ENCODE measurements at regions not wholly inside any gene's neighbourhood (a gene's known extent, or its start where the extent isn't known, plus 50 kb on each side); places are given as distances from the start of the nearest gene placed in this dataset. TPM values are rescaled to one million over a fixed set of nuclear protein-coding genes. Genes with fewer than 3 reads are reported as not detected.

DNA sequence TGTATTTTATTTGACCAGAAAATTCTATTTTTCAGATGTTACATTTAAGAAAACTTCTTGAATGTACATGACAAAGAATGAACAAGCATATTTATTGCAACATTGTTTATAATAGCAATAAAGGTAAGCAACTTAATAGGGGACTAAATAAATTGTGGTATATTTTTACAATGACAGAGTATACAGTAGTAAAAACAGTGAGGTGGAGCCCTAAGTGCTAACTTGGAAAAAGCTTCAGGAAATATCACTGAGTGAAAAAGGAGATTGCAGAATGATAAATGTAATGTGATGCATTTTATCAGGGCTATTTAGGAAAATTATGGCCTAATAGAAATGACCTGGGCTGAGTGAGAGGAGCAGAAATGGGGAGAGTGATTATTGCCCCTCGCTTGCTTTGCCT is 56.5 kb upstream of the SEMA6A start:
- Histone ChIP-seq H3K4me1 (peaks cover 3 to 11% of the 10 kb centered on the region in 2 donors), H3K27me3 (no peaks in the 10 kb centered on the region), H3K9me3 (no peaks in the 10 kb centered on the region), H3K36me3 (no peaks in the 10 kb centered on the region), H3K27ac (no peak overlapping the region), H3K4me3 (replicated peaks in 1 of 3) (no peak overlapping the region)
- TF ChIP-seq, protein P1, sequence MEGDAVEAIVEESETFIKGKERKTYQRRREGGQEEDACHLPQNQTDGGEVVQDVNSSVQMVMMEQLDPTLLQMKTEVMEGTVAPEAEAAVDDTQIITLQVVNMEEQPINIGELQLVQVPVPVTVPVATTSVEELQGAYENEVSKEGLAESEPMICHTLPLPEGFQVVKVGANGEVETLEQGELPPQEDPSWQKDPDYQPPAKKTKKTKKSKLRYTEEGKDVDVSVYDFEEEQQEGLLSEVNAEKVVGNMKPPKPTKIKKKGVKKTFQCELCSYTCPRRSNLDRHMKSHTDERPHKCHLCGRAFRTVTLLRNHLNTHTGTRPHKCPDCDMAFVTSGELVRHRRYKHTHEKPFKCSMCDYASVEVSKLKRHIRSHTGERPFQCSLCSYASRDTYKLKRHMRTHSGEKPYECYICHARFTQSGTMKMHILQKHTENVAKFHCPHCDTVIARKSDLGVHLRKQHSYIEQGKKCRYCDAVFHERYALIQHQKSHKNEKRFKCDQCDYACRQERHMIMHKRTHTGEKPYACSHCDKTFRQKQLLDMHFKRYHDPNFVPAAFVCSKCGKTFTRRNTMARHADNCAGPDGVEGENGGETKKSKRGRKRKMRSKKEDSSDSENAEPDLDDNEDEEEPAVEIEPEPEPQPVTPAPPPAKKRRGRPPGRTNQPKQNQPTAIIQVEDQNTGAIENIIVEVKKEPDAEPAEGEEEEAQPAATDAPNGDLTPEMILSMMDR (IDR thresholded peaks at IDR 0.05), result no peak
- TF ChIP-seq POLR2A (IDR thresholded peaks at IDR 0.05), result no peak
- 93 to 97% methylated on average over 1 of the region's 1 CpG for WGBS, 2 donors
- DNase-seq, result no peak
- intact Hi-C loops (cut with DNase I), result no loop called here

DNA sequence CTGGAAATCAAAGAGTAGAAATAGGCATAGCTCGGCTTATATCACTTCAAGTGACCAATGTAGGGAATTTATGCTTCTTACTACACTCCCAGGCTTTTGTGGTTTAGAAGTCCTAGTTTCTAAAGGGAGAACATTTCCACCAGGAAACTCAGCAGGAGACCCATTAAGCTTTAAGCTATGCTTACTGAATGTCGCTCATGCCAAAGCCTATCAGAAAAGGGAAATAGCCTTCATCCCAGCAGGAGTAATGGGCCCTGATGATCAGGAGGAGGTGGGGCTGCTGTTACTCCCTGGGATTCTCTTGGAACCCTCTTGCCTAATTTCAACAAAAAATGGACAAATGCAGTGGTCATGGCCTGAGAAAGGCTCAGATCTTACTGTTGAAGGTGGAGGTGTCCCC is 54.5 kb upstream of the SEMA6A start:
- Histone ChIP-seq H3K36me3 (no peaks in the 10 kb centered on the region), H3K4me3 (replicated peaks in 1 of 3) (no peak overlapping the region), H3K27ac (no peak overlapping the region), H3K9me3 (no peaks in the 10 kb centered on the region), H3K27me3 (no peaks in the 10 kb centered on the region), H3K4me1 (peaks cover 9 to 18% of the 10 kb centered on the region in 2 donors)
- DNase-seq, result no peak
- intact Hi-C loops (cut with DNase I), result no loop called here
- TF ChIP-seq, protein P1 (IDR thresholded peaks at IDR 0.05), result no peak
- TF ChIP-seq POLR2A (IDR thresholded peaks at IDR 0.05), result no peak
- WGBS, 2 donors, result 96 to 97% methylated on average over 2 of the region's 2 CpGs

DNA sequence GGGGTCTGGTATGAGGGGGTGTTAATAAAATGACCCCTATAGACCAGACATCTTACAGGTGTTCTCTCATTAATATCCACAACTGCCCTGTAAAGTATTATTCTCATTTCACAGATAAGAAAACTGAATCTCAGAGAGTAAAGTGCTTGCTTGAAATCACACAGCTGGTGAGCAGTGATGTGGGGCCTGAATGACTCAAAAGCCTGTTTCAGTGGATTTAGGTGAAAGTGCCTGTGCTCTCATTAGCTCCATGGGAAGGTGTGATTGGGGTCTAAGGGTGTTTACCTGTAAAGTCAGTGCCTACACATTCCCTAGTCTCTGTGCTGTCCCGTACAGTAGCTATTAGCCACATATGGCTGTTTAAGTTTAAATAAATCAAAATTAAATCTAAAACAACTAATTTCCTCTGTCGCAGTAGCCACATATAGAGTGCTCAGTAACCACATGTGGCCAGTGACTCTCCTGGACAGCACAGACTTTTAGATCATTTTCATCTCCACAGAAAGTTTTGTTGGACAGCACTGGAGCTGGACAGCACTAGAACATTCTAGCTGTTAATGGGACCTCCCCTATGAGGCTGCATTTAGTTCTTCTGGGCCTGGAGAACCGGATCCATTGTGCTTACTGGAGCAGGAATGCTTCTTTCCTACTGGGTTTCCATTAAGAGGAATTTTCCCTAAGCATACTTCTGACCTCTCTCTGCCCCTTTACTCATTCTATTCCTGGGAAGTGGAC is 52.5 kb upstream of the SEMA6A start:
- Histone ChIP-seq H3K27ac (peak overlapping the region; percentile 61 to 77 (median 68)), H3K27me3 (no peaks in the 10 kb centered on the region), H3K36me3 (no peaks in the 10 kb centered on the region), H3K9me3 (no peaks in the 10 kb centered on the region), H3K4me3 (replicated peaks in 1 of 3) (no peak overlapping the region), H3K4me1 (peaks cover 9 to 18% of the 10 kb centered on the region in 2 donors)
- intact Hi-C loops (cut with DNase I), result no loop called here
- TF ChIP-seq POLR2A (IDR thresholded peaks at IDR 0.05), result no peak
- TF ChIP-seq, protein P1 (IDR thresholded peaks at IDR 0.05), result no peak
- 90 to 92% methylated on average over 3 of the region's 3 CpGs for WGBS, 2 donors
- DNase-seq, result peak; percentile 15 to 25

DNA sequence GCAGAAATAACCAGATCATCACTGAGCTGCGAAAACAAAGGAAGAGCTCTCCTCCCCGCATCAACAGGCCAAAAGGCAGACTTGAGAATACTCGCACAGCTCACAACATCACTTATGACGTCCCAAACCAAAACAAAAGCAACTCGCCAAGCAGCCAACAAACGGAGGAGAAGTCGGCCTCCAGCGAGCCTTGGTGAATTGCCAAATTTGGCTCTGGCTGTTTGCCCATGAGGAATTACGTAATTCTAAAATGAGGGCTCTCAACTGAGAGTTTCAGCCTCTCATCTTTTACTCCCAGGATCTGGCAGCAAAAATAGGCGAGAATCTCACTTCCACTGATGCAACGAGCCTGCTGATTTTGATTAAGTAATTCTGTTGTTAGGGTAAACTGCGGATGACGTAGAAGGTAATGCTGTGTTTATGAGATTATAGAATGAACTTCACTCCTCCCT is 51.7 kb upstream of the SEMA6A start:
- Histone ChIP-seq H3K27ac (peak overlapping the region; percentile 61 to 77 (median 68)), H3K4me3 (replicated peaks in 1 of 3) (no peak overlapping the region), H3K9me3 (no peaks in the 10 kb centered on the region), H3K36me3 (no peaks in the 10 kb centered on the region), H3K4me1 (peaks cover 9 to 18% of the 10 kb centered on the region in 2 donors), H3K27me3 (no peaks in the 10 kb centered on the region)
- intact Hi-C loops (cut with DNase I), result no loop called here
- 7 to 13% methylated on average over 13 of the region's 13 CpGs for WGBS, 2 donors
- peak; percentile 90 to 92 for DNase-seq
- TF ChIP-seq POLR2A (IDR thresholded peaks at IDR 0.05), result no peak
- TF ChIP-seq, protein P1 (IDR thresholded peaks at IDR 0.05), result no peak

Small RNAs in the stretch of these regions (small RNA-seq; reads per million reads assigned to genes)
- gene AC093534.1, result not detected
- not detected for gene RNU7-34P

Measured in thyroid gland (tissue), 4 donors.